ENCODE measurements at regions not wholly inside any gene's neighbourhood (a gene's known extent, or its start where the extent isn't known, plus 50 kb on each side); places are given as distances from the start of the nearest gene placed in this dataset.

- no peak for TF ChIP-seq RFX5 (IDR thresholded peaks at IDR 0.05; ENCODE audit: low read depth, low read length)
- no peak for TF ChIP-seq POLR2A (IDR thresholded peaks at IDR 0.05; ENCODE audit: low read depth, low read length)
- TF ChIP-seq CTCF (conservative IDR thresholded peaks at IDR 0.05; ENCODE audit: low read depth, low read length), result no peak
These were observed 184.3 kb upstream of the APCDD1 start for GRCh38 chr18:10270151-10270571.

All from IMR-90 (cell line).